HFFc6 (cell line): ENCODE measurements at regions not wholly inside any gene's neighbourhood (a gene's known extent, or its start where the extent isn't known, plus 50 kb on each side); places are given as distances from the start of the nearest gene placed in this dataset.

Experiments used
- DNase-seq: peaks from one replicate; pipeline ENCODE4 v3.0.0-alpha.2; 2018
- H3K27ac Mint-ChIP-seq: 2 replicates; pipeline ENCODE4 v1.8.0; 2020; ENCODE audit warnings: mild to moderate bottlenecking, mixed read lengths
- H3K27me3 Mint-ChIP-seq: 2 replicates; pipeline ENCODE4 v1.8.0; 2021; ENCODE audit warnings: mild to moderate bottlenecking, moderate library complexity, mixed read lengths; ENCODE audit not compliant: insufficient read depth
- H3K36me3 Mint-ChIP-seq: 2 replicates; pipeline ENCODE4 v1.8.0; 2021; ENCODE audit warnings: low read depth, mixed read lengths
- H3K4me1 Mint-ChIP-seq: 2 replicates; pipeline ENCODE4 v1.8.0; 2020; ENCODE audit warnings: low read depth, mixed read lengths
- H3K4me3 Mint-ChIP-seq: 2 replicates; pipeline ENCODE4 v1.8.0; 2020; ENCODE audit warnings: mild to moderate bottlenecking, moderate library complexity, mixed read lengths
- H3K9me3 Mint-ChIP-seq: 2 replicates; pipeline ENCODE4 v1.8.0; 2020; ENCODE audit warnings: mild to moderate bottlenecking, mixed read lengths
- TF ChIP-seq, protein P1 (sequence below): fragments of 200-600 bp; sonication (generic); IDR thresholded peaks from 2 replicates; pipeline ENCODE4 v1.5.0; 2021; ENCODE audit warnings: antibody characterized with exemption, mild to moderate bottlenecking

DNA sequence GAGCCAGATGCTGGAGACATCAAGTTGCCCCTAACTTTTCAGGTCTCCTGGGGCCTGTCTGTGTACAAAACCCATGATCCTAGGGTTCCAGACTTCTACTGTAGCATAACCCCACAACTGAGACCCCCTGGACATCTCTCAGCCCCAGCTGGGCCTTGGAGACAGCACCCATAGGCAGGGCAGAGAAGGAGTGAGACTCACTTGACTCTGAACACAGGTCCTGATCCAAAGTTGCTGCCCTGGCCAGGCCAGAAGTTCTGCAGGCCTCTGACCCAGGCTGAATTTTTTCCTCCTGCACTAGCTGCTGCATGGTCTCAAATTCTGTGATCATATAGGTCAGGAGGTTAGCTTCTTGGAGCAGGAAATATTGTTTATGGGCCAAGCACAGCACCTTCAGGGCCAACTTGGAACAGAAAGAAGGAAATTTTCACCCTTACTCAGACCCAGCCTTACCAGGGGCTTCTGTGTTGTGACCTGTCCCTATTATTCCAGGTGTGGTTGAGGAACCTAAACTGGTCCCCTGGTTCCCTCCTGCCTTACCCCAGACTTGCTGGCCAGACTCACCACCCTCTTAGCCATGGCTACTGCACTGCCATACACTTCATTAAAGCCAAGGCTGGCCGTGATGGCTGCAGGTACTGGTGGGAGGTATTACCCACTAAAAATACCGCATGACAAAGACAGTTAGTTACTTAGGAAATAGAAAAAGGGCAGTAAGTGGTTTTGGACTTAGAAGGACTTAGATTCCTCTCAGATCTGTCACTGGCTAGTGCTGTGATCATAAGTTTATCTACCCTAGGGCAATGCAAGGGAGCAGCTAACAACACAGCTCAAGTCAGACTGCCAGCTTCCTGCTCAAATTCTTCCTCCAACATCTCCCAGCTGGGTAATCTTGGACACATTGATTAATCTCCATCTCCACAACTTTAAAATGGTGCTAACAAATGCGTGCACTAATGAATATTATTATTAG lies 2180.1 kb downstream of the TP53TG3F start:
- Mint-ChIP-seq H3K4me3 (no peak overlapping the region), H3K9me3 (peaks cover 67% of the 10 kb centered on the region), H3K27me3 (no peaks in the 10 kb centered on the region), H3K36me3 (peaks cover 3% of the 10 kb centered on the region; the same call in 1 of the 2 replicates), H3K27ac (no peak overlapping the region), H3K4me1 (no peaks in the 10 kb centered on the region)
- TF ChIP-seq, protein P1, sequence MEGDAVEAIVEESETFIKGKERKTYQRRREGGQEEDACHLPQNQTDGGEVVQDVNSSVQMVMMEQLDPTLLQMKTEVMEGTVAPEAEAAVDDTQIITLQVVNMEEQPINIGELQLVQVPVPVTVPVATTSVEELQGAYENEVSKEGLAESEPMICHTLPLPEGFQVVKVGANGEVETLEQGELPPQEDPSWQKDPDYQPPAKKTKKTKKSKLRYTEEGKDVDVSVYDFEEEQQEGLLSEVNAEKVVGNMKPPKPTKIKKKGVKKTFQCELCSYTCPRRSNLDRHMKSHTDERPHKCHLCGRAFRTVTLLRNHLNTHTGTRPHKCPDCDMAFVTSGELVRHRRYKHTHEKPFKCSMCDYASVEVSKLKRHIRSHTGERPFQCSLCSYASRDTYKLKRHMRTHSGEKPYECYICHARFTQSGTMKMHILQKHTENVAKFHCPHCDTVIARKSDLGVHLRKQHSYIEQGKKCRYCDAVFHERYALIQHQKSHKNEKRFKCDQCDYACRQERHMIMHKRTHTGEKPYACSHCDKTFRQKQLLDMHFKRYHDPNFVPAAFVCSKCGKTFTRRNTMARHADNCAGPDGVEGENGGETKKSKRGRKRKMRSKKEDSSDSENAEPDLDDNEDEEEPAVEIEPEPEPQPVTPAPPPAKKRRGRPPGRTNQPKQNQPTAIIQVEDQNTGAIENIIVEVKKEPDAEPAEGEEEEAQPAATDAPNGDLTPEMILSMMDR = no peak
- peak; percentile 0 for DNase-seq

DNA sequence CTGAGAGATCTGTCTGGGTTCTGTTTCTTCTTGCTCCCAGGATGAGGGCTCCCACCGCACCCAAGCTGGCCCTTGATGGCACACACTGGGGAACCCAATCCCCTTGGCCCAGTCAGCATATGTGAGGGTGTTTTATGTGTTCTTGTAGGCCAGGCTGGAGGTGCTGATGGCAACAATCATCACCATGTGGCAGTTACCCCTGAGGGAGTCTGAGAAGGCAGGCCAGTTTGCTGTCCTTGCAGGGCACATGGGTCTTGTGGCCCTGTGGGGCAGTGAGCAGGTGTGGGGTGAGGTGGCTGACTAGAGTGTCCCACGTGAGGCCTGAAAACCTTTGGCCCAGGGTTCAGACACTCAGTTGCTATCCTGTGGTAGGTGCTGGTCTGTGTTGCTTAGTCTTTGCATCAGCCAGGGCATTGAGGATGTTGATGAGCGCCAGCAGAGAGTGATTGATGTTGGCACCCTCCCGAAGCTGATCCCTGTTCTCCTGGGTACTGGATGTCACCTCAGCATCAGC lies 2183.0 kb downstream of the TP53TG3F start:
- no peaks in the 10 kb centered on the region for H3K27me3 Mint-ChIP-seq
- peaks cover 5% of the 10 kb centered on the region; the same call in 1 of the 2 replicates for H3K36me3 Mint-ChIP-seq
- H3K27ac Mint-ChIP-seq = no peak overlapping the region
- peaks cover 67% of the 10 kb centered on the region for H3K9me3 Mint-ChIP-seq
- H3K4me3 Mint-ChIP-seq = no peak overlapping the region
- TF ChIP-seq, protein P1 = no peak
- H3K4me1 Mint-ChIP-seq = no peaks in the 10 kb centered on the region
- no peak for DNase-seq

DNA sequence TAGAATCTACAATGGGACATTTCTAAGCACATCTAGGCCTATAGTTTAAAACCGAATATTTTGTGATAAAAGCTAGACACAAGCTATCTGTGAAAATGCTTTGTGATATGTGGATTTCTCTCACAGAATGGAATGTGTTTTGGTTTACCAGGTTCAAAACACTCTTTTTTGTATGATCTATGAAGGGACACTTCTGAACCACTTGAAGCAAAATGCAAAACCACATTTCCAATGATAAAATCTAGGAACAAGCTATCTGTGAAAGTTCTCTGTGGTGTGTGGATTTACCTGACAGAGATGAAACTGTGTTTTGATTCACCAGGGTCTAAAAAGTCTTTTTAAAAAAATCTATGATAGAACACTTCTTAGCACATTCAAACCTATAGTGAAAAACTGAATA lies 2192.4 kb downstream of the TP53TG3F start:
- H3K27me3 Mint-ChIP-seq = no peaks in the 10 kb centered on the region
- TF ChIP-seq, protein P1 = no peak
- no peak overlapping the region for H3K4me3 Mint-ChIP-seq
- H3K27ac Mint-ChIP-seq = no peak overlapping the region
- H3K36me3 Mint-ChIP-seq = no peaks in the 10 kb centered on the region
- H3K4me1 Mint-ChIP-seq = no peaks in the 10 kb centered on the region
- DNase-seq = no peak
- peaks cover 11% of the 10 kb centered on the region for H3K9me3 Mint-ChIP-seq

DNA sequence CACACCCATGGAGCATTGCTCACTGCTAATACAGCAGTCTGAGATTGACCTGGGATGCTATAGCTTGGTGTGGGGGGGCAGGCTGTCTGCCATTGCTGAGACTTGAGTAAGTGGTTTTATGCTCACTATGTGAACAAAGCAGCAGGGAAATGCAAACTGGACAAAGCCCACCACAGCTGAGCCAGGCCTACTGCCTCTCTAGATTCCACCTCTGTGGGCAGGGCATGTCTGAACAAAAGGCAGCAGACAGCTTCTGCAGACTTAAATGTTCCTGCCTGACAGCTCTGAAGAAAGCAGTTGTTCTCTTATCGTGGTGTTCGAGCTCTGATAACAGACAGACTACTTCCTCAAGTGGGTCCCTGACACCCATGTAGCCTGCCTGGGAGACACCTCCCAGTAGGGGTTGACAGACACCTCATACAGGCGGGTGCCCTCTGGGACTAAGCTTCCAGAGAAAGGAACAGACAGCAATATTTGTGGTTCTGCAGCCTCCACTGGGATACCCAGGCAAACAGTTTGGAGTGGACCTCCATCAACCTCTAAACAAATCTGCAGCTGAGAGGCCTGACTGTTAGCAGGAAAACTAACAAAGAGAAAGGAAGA lies 2204.8 kb downstream of the TP53TG3F start:
- Mint-ChIP-seq H3K36me3 (no peaks in the 10 kb centered on the region), H3K4me3 (no peak overlapping the region), H3K27me3 (no peaks in the 10 kb centered on the region), H3K27ac (no peak overlapping the region), H3K9me3 (peaks cover 28% of the 10 kb centered on the region), H3K4me1 (no peaks in the 10 kb centered on the region)
- TF ChIP-seq, protein P1 = no peak
- no peak for DNase-seq

DNA sequence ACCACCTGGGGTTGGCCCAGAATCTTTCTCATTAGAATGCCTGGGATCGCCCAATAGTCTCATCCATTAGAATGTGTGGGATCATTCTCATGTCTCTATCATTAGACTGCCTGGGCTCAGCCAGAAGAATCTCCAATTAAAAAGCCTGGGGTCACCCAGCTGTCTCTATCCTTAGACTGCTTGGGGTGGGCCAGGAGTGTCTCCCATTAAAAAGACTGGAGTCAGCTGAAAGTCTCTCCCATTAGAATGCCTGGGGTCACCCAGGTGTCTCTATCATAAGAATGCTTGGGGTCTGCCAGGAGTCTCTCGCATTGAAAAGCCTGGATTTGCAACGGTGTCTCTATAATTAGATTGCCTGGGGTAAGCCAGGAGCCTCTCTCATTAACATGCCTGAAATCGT lies 2225.7 kb downstream of the TP53TG3F start:
- H3K4me1 Mint-ChIP-seq = no peaks in the 10 kb centered on the region
- no peak overlapping the region for H3K4me3 Mint-ChIP-seq
- TF ChIP-seq, protein P1 = no peak
- H3K36me3 Mint-ChIP-seq = no peaks in the 10 kb centered on the region
- no peak for DNase-seq
- H3K27ac Mint-ChIP-seq = no peak overlapping the region
- H3K9me3 Mint-ChIP-seq = peaks cover 35% of the 10 kb centered on the region
- H3K27me3 Mint-ChIP-seq = peaks cover 5% of the 10 kb centered on the region
